Smooth muscle cell (in vitro differentiated cells): ENCODE measurements at regions not wholly inside any gene's neighbourhood (a gene's known extent, or its start where the extent isn't known, plus 50 kb on each side); places are given as distances from the start of the nearest gene placed in this dataset.

Source experiments
- DNase-seq: peaks from one replicate; lab custom pipeline; 2025; ENCODE audit not compliant: unreplicated experiment; lab: John Stamatoyannopoulos, UW
- H2AFZ ChIP-seq: fragments of 200-600 bp; sonication (generic); 2 replicates; pipeline ENCODE4 v1.6.0; 2016; ENCODE audit warnings: antibody characterized with exemption, low read depth, mild to moderate bottlenecking
- H3F3A ChIP-seq: fragments of 200-600 bp; sonication (generic); 2 replicates; pipeline ENCODE4 v1.6.0; 2017; ENCODE audit warnings: antibody characterized with exemption, low read depth
- H3K27ac ChIP-seq: fragments of 200-600 bp; sonication (generic); 2 replicates; pipeline ENCODE4 v1.5.1; 2016; ENCODE audit warnings: low read depth, mild to moderate bottlenecking
- H3K27me3 ChIP-seq: fragments of 200-600 bp; sonication (generic); 2 replicates; pipeline ENCODE4 v1.6.1; 2016; ENCODE audit warnings: low read depth, mild to moderate bottlenecking
- H3K36me3 ChIP-seq: fragments of 200-600 bp; sonication (generic); 2 replicates; pipeline ENCODE4 v1.5.1; 2016; ENCODE audit warnings: low read depth
- H3K4me1 ChIP-seq: fragments of 200-600 bp; sonication (generic); 2 replicates; pipeline ENCODE4 v1.5.1; 2016; ENCODE audit warnings: low read depth
- H3K4me2 ChIP-seq: fragments of 200-600 bp; sonication (generic); 2 replicates; pipeline ENCODE4 v1.6.0; 2016; ENCODE audit warnings: mild to moderate bottlenecking
- H3K4me3 ChIP-seq: fragments of 200-600 bp; sonication (generic); 2 replicates; pipeline ENCODE4 v1.5.1; 2016; ENCODE audit warnings: mild to moderate bottlenecking
- H3K79me2 ChIP-seq: fragments of 200-600 bp; sonication (generic); 2 replicates; pipeline ENCODE4 v1.6.0; 2016; ENCODE audit warnings: low read depth, mild to moderate bottlenecking
- H3K9ac ChIP-seq: fragments of 200-600 bp; sonication (generic); 2 replicates; pipeline ENCODE4 v1.6.0; 2016; ENCODE audit warnings: low read depth
- H3K9me3 ChIP-seq: fragments of 200-600 bp; sonication (generic); replicated peaks from 2 replicates; pipeline ENCODE4 v1.5.1; 2016; ENCODE audit warnings: low read depth
- H4K20me1 ChIP-seq: fragments of 200-600 bp; sonication (generic); 2 replicates; pipeline ENCODE4 v1.6.0; 2016; ENCODE audit warnings: low read depth
- CTCF ChIP-seq: fragments of 200-600 bp; sonication (generic); IDR thresholded peaks from 2 replicates; pipeline ENCODE4 v1.5.1; 2017; ENCODE audit warnings: borderline replicate concordance, mild to moderate bottlenecking, antibody characterized with exemption; ENCODE audit not compliant: insufficient read depth, poor library complexity, severe bottlenecking
- WGBS: methylation state at CpG from one replicate; pipeline ENCODE4 v1.1.7; 2016; ENCODE audit warnings: low lambda C conversion rate; 5-methylcytosine and 5-hydroxymethylcytosine counted together

- Histone ChIP-seq H3K27ac (no peak overlapping the region), H3K4me1 (no peaks in the 10 kb centered on the region), H3K79me2 (no peaks in the 10 kb centered on the region), H3K4me2 (peak overlapping the region; percentile 84), H3K36me3 (no peaks in the 10 kb centered on the region), H3K27me3 (no peaks in the 10 kb centered on the region), H2AFZ (peak overlapping the region; percentile 91), H3K9me3 (no peaks in the 10 kb centered on the region), H3K9ac (no peak overlapping the region), H4K20me1 (no peaks in the 10 kb centered on the region), H3K4me3 (peak overlapping the region; percentile 55), H3F3A (no peaks in the 10 kb centered on the region)
- 42% methylated on average over 7 of the region's 7 CpGs for WGBS
- no peak for TF ChIP-seq CTCF
- no peak for DNase-seq
Observed at GRCh38 chrX:80334583-80334982, 85.7 kb upstream of the TENT5D start.

- no peak overlapping the region for H3K27ac ChIP-seq
- H3K4me3 ChIP-seq: peak overlapping the region; percentile 55
- peak; percentile 3 for TF ChIP-seq CTCF
- DNase-seq: peak; percentile 0
- H2AFZ ChIP-seq: peak overlapping the region; percentile 91
- no peaks in the 10 kb centered on the region for H3K27me3 ChIP-seq
- no peaks in the 10 kb centered on the region for H3K79me2 ChIP-seq
- H3F3A ChIP-seq: no peaks in the 10 kb centered on the region
- no peaks in the 10 kb centered on the region for H3K36me3 ChIP-seq
- WGBS: 52% methylated on average over 38 of the region's 38 CpGs
- H4K20me1 ChIP-seq: no peaks in the 10 kb centered on the region
- peak overlapping the region; percentile 84 for H3K4me2 ChIP-seq
- H3K4me1 ChIP-seq: no peaks in the 10 kb centered on the region
- peak overlapping the region; percentile 50 for H3K9ac ChIP-seq
- H3K9me3 ChIP-seq: no peaks in the 10 kb centered on the region
Observed at GRCh38 chrX:80335062-80335830, 85.0 kb upstream of the TENT5D start.

GRCh38 chrX:80354966-80355465 is 65.2 kb upstream of the TENT5D start:
- Histone ChIP-seq H3K9me3 (no peaks in the 10 kb centered on the region), H3K4me2 (no peak overlapping the region), H3K4me1 (no peaks in the 10 kb centered on the region), H3F3A (no peaks in the 10 kb centered on the region), H3K4me3 (no peak overlapping the region), H2AFZ (no peak overlapping the region), H3K27me3 (no peaks in the 10 kb centered on the region), H3K36me3 (no peaks in the 10 kb centered on the region), H4K20me1 (no peaks in the 10 kb centered on the region), H3K27ac (no peak overlapping the region), H3K9ac (no peak overlapping the region), H3K79me2 (no peaks in the 10 kb centered on the region)
- WGBS: 73% methylated on average over 4 of the region's 4 CpGs
- no peak for DNase-seq
- no peak for TF ChIP-seq CTCF
